Panc1 (cell line): ENCODE measurements at regions not wholly inside any gene's neighbourhood (a gene's known extent, or its start where the extent isn't known, plus 50 kb on each side); places are given as distances from the start of the nearest gene placed in this dataset.

Experiments
- ATAC-seq: fragments of 200-7000 bp; cut with Tn5 transposase; 2 replicates; pipeline ENCODE4 v1.9.1; 2020; ENCODE audit warnings: mild to moderate bottlenecking, moderate library complexity
- BruUV-seq: library from RNA; stranded (reverse); fragments of 400-500 nt; replicated peaks from 2 replicates; lab custom pipeline; 2021; lab: Mats Ljungman, UMichigan
- CTCF ChIA-PET: fragments of 300-600 bp; sonication (Branson Sonifier 250); formaldehyde crosslinking; loops from one replicate; lab custom pipeline; 2022; ENCODE audit warnings: antibody characterized with exemption; lab: Charles Lee
- POLR2A ChIA-PET: fragments of 300-600 bp; sonication (Branson Sonifier 250); formaldehyde crosslinking; loops from one replicate; lab custom pipeline; 2022; ENCODE audit warnings: antibody characterized with exemption; lab: Charles Lee
- DNase-seq: peaks from one replicate; pipeline ENCODE4 v3.0.0-alpha.2; 2010; ENCODE audit warnings: low read depth, low spot score
- H3K27ac ChIP-seq: 2 replicates; pipeline ENCODE4 v1.5.1; 2011; ENCODE audit warnings: mild to moderate bottlenecking, low read length, inconsistent platforms
- H3K27me3 ChIP-seq: fragments of 200-500 bp; sonication (Bioruptor generic); 2 replicates; pipeline ENCODE4 v1.6.0; 2014; ENCODE audit warnings: low read length, inconsistent platforms; ENCODE audit not compliant: control insufficient read depth, insufficient read depth
- H3K36me3 ChIP-seq: fragments of 200-500 bp; sonication (Bioruptor generic); 2 replicates; pipeline ENCODE4 v1.5.1; 2014; ENCODE audit warnings: inconsistent platforms, mild to moderate bottlenecking, low read length, moderate library complexity; ENCODE audit not compliant: control insufficient read depth, insufficient read depth
- H3K4me1 ChIP-seq: 2 replicates; pipeline ENCODE4 v1.5.1; 2011; ENCODE audit warnings: inconsistent platforms, mild to moderate bottlenecking, low read length, moderate library complexity; ENCODE audit not compliant: control insufficient read depth, insufficient read depth
- H3K4me3 ChIP-seq, 2 experiments: 2 replicates each; pipeline ENCODE4 v1.5.1; 2011 to 2012; ENCODE audit warnings: low read depth in 2 of 2, low read length in 2 of 2, mild to moderate bottlenecking in 2 of 2, inconsistent platforms in 1 of 2, moderate library complexity in 1 of 2
- H3K9me3 ChIP-seq: fragments of 200-500 bp; sonication (Bioruptor generic); 2 replicates; pipeline ENCODE4 v1.5.1; 2014; ENCODE audit warnings: low read depth, mild to moderate bottlenecking, inconsistent platforms, low read length, moderate library complexity; ENCODE audit not compliant: control insufficient read depth, insufficient read depth
- POLR2AphosphoS5 ChIP-seq: IDR thresholded peaks from 2 replicates; pipeline ENCODE4 v1.6.1; 2012; ENCODE audit warnings: mild to moderate bottlenecking, low read depth, low read length, moderate library complexity
- SIN3A ChIP-seq: IDR thresholded peaks from 2 replicates; pipeline ENCODE4 v1.6.1; 2012; ENCODE audit warnings: low read depth, mild to moderate bottlenecking, low read length, moderate library complexity, borderline replicate concordance; ENCODE audit not compliant: insufficient read depth
- TCF7L2 ChIP-seq: IDR thresholded peaks from 2 replicates; pipeline ENCODE4 v1.6.1; 2011; ENCODE audit warnings: mild to moderate bottlenecking, low read depth, low read length, inconsistent platforms
- in situ Hi-C: cut with HindIII; loops from 2 replicates; pipeline ENCODE4 v1.10.0; 2016; ENCODE audit warnings: low sequenced_read_pairs, low pct_unique_long_range_greater_than_20kb
- intact Hi-C: fragments of 100-400 bp; cut with micrococcal nuclease; formaldehyde crosslinking; loops from one replicate; pipeline ENCODE4 v1.10.0; 2022; ENCODE audit not compliant: unreplicated experiment
- TF ChIP-seq, protein P1 (sequence below), 2 experiments: IDR thresholded peaks; 2 replicates each; pipeline ENCODE4 v1.6.1; 2011 to 2012; ENCODE audit warnings: low read depth in 2 of 2, control low read depth in 1 of 2, low read length in 1 of 2, mild to moderate bottlenecking in 1 of 2, moderate library complexity in 1 of 2; ENCODE audit not compliant: insufficient read depth in 1 of 2
- TF ChIP-seq, protein P2 (sequence below): fragments of 450-650 bp; IDR thresholded peaks from 2 replicates; pipeline ENCODE4 v1.5.1; 2017; ENCODE audit warnings: mild to moderate bottlenecking

DNA sequence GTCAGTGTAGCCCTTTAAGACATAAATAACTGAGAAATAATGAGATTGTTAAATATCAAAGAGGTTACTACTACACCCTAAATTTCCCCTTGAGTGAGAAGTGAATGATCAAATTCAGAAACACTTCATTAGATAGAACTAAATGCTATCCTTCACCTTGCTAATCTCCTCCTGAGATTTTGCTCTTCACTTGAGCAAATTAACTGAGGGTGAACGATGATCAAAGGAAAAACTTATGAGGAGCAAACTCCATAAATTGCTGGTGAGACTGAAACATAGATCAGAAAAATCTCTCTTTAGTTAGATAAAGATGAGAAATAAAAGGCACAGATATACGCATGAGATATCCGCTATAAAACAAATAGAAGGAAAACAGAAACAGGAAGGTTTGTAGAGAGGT is 63.1 kb upstream of the TANC1 start:
- in situ Hi-C loops (no loop called here), intact Hi-C loops (no loop called here)
- ATAC-seq (no peak), DNase-seq (no peak)
- no TSS peak for BruUV-seq
- ChIA-PET POLR2A (no interaction called here), CTCF (no interaction called here)
- no peak for TF ChIP-seq SIN3A
- TF ChIP-seq, protein P1, sequence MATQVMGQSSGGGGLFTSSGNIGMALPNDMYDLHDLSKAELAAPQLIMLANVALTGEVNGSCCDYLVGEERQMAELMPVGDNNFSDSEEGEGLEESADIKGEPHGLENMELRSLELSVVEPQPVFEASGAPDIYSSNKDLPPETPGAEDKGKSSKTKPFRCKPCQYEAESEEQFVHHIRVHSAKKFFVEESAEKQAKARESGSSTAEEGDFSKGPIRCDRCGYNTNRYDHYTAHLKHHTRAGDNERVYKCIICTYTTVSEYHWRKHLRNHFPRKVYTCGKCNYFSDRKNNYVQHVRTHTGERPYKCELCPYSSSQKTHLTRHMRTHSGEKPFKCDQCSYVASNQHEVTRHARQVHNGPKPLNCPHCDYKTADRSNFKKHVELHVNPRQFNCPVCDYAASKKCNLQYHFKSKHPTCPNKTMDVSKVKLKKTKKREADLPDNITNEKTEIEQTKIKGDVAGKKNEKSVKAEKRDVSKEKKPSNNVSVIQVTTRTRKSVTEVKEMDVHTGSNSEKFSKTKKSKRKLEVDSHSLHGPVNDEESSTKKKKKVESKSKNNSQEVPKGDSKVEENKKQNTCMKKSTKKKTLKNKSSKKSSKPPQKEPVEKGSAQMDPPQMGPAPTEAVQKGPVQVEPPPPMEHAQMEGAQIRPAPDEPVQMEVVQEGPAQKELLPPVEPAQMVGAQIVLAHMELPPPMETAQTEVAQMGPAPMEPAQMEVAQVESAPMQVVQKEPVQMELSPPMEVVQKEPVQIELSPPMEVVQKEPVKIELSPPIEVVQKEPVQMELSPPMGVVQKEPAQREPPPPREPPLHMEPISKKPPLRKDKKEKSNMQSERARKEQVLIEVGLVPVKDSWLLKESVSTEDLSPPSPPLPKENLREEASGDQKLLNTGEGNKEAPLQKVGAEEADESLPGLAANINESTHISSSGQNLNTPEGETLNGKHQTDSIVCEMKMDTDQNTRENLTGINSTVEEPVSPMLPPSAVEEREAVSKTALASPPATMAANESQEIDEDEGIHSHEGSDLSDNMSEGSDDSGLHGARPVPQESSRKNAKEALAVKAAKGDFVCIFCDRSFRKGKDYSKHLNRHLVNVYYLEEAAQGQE (IDR thresholded peaks at IDR 0.05; ENCODE audit: insufficient read depth in 1 of 2, low read depth in 2 of 2, low read length in 1 of 2) = no peak
- TF ChIP-seq TCF7L2 = no peak
- no peak for TF ChIP-seq POLR2AphosphoS5
- TF ChIP-seq, protein P2, sequence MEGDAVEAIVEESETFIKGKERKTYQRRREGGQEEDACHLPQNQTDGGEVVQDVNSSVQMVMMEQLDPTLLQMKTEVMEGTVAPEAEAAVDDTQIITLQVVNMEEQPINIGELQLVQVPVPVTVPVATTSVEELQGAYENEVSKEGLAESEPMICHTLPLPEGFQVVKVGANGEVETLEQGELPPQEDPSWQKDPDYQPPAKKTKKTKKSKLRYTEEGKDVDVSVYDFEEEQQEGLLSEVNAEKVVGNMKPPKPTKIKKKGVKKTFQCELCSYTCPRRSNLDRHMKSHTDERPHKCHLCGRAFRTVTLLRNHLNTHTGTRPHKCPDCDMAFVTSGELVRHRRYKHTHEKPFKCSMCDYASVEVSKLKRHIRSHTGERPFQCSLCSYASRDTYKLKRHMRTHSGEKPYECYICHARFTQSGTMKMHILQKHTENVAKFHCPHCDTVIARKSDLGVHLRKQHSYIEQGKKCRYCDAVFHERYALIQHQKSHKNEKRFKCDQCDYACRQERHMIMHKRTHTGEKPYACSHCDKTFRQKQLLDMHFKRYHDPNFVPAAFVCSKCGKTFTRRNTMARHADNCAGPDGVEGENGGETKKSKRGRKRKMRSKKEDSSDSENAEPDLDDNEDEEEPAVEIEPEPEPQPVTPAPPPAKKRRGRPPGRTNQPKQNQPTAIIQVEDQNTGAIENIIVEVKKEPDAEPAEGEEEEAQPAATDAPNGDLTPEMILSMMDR = no peak
- Histone ChIP-seq H3K9me3 (no peaks in the 10 kb centered on the region), H3K27ac (no peak overlapping the region), H3K4me3 (no peak overlapping the region), H3K27me3 (no peaks in the 10 kb centered on the region), H3K36me3 (no peaks in the 10 kb centered on the region), H3K4me1 (peaks cover 3% of the 10 kb centered on the region; the same call in 1 of the 2 replicates)

DNA sequence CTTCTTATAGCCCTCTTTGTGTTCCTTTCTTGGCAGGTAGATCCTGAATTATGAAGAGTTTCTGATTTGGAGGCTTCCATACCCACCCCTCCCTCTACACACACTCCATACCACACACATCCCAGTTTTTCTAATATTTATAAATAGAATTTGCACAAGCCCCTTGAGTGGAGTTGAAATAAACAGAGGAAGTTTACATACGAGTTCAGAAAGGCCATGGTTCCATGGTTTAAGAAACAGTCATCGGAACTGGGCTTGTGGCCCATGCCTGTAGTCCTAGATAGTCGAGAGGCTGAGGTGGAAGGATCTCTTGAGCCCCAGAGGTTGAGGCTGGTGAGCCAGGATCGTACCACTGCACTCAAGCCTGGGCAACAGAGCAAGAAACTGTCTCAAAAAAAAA is 62.7 kb upstream of the TANC1 start:
- ATAC-seq (no peak), DNase-seq (no peak)
- in situ Hi-C loops = no loop called here
- Histone ChIP-seq H3K4me3 (no peak overlapping the region), H3K4me1 (peaks cover 3% of the 10 kb centered on the region; the same call in 1 of the 2 replicates), H3K27ac (no peak overlapping the region), H3K27me3 (no peaks in the 10 kb centered on the region), H3K9me3 (no peaks in the 10 kb centered on the region), H3K36me3 (no peaks in the 10 kb centered on the region)
- POLR2A ChIA-PET = no interaction called here
- BruUV-seq = no TSS peak
- CTCF ChIA-PET = no interaction called here
- intact Hi-C loops = no loop called here
- TF ChIP-seq, protein P1 (IDR thresholded peaks at IDR 0.05; ENCODE audit: insufficient read depth in 1 of 2, low read depth in 2 of 2, low read length in 1 of 2) = no peak
- no peak for TF ChIP-seq TCF7L2
- TF ChIP-seq, protein P2 = no peak
- no peak for TF ChIP-seq POLR2AphosphoS5
- TF ChIP-seq SIN3A = no peak
